ENCODE measurements at regions not wholly inside any gene's neighbourhood (a gene's known extent, or its start where the extent isn't known, plus 50 kb on each side); places are given as distances from the start of the nearest gene placed in this dataset.

GRCh38 chr10:123427165-123427786 is 238.9 kb upstream of the GPR26 start:
- H3K27me3 Mint-ChIP-seq (ENCODE audit: low read depth), result peaks cover 10% of the 10 kb centered on the region
- H3K4me1 Mint-ChIP-seq (ENCODE audit: low read depth), result no peaks in the 10 kb centered on the region
- DNase-seq (no peak), ATAC-seq (no peak)
- no peak overlapping the region for H3K27ac Mint-ChIP-seq
- no peaks in the 10 kb centered on the region for H3K9me3 Mint-ChIP-seq (ENCODE audit: insufficient read depth)
- ChIA-PET POLR2A (no interaction called here), CTCF (no interaction called here)
- H3K36me3 Mint-ChIP-seq (ENCODE audit: low read depth), result no peaks in the 10 kb centered on the region
- no peak overlapping the region for H3K4me3 Mint-ChIP-seq

GRCh38 chr10:123428391-123428790 is 237.8 kb upstream of the GPR26 start:
- Mint-ChIP-seq H3K27me3 (ENCODE audit: low read depth) (peaks cover 12% of the 10 kb centered on the region), H3K9me3 (ENCODE audit: insufficient read depth) (no peaks in the 10 kb centered on the region), H3K36me3 (ENCODE audit: low read depth) (no peaks in the 10 kb centered on the region), H3K4me1 (ENCODE audit: low read depth) (no peaks in the 10 kb centered on the region), H3K27ac (no peak overlapping the region), H3K4me3 (no peak overlapping the region)
- no peak for DNase-seq
- ATAC-seq, result no peak
- CTCF ChIA-PET, result no interaction called here
- POLR2A ChIA-PET, result no interaction called here

- H3K27me3 Mint-ChIP-seq (ENCODE audit: low read depth), result peaks cover 12% of the 10 kb centered on the region
- ATAC-seq (no peak), DNase-seq (no peak)
- ChIA-PET CTCF (no interaction called here), POLR2A (no interaction called here)
- H3K27ac Mint-ChIP-seq, result no peak overlapping the region
- H3K36me3 Mint-ChIP-seq (ENCODE audit: low read depth), result no peaks in the 10 kb centered on the region
- no peak overlapping the region for H3K4me3 Mint-ChIP-seq
- H3K4me1 Mint-ChIP-seq (ENCODE audit: low read depth), result no peaks in the 10 kb centered on the region
- no peaks in the 10 kb centered on the region for H3K9me3 Mint-ChIP-seq (ENCODE audit: insufficient read depth)
Measured at GRCh38 chr10:123429706-123430221, 236.4 kb upstream of the GPR26 start.

- ATAC-seq (no peak), DNase-seq (no peak)
- Mint-ChIP-seq H3K36me3 (ENCODE audit: low read depth) (no peaks in the 10 kb centered on the region), H3K27me3 (ENCODE audit: low read depth) (peaks cover 8% of the 10 kb centered on the region), H3K9me3 (ENCODE audit: insufficient read depth) (no peaks in the 10 kb centered on the region), H3K4me3 (no peak overlapping the region), H3K27ac (no peak overlapping the region), H3K4me1 (ENCODE audit: low read depth) (no peaks in the 10 kb centered on the region)
- POLR2A ChIA-PET, result no interaction called here
- CTCF ChIA-PET, result no interaction called here
Measured at GRCh38 chr10:123433539-123433938, 232.6 kb upstream of the GPR26 start.

- Mint-ChIP-seq H3K9me3 (ENCODE audit: insufficient read depth) (no peaks in the 10 kb centered on the region), H3K4me1 (ENCODE audit: low read depth) (no peaks in the 10 kb centered on the region), H3K4me3 (no peak overlapping the region), H3K27me3 (ENCODE audit: low read depth) (peaks cover 2% of the 10 kb centered on the region), H3K36me3 (ENCODE audit: low read depth) (no peaks in the 10 kb centered on the region), H3K27ac (no peak overlapping the region)
- ChIA-PET POLR2A (no interaction called here), CTCF (no interaction called here)
- no peak for ATAC-seq
- no peak for DNase-seq
Measured at GRCh38 chr10:123434435-123435039, 231.6 kb upstream of the GPR26 start.

GRCh38 chr10:123442901-123443300 is 223.3 kb upstream of the GPR26 start:
- Mint-ChIP-seq H3K9me3 (ENCODE audit: insufficient read depth) (no peaks in the 10 kb centered on the region), H3K36me3 (ENCODE audit: low read depth) (no peaks in the 10 kb centered on the region), H3K27me3 (ENCODE audit: low read depth) (no peaks in the 10 kb centered on the region), H3K4me1 (ENCODE audit: low read depth) (no peaks in the 10 kb centered on the region), H3K4me3 (no peak overlapping the region), H3K27ac (no peak overlapping the region)
- ChIA-PET CTCF (no interaction called here), POLR2A (no interaction called here)
- no peak for ATAC-seq
- DNase-seq, result no peak

GRCh38 chr10:123443924-123444323 is 222.2 kb upstream of the GPR26 start:
- DNase-seq, result no peak
- no peaks in the 10 kb centered on the region for H3K36me3 Mint-ChIP-seq (ENCODE audit: low read depth)

GRCh38 chr10:123445261-123445775 is 220.8 kb upstream of the GPR26 start:
- Mint-ChIP-seq H3K27me3 (ENCODE audit: low read depth) (peaks cover under 1% of the 10 kb centered on the region), H3K36me3 (ENCODE audit: low read depth) (no peaks in the 10 kb centered on the region), H3K4me3 (no peak overlapping the region), H3K9me3 (ENCODE audit: insufficient read depth) (no peaks in the 10 kb centered on the region), H3K4me1 (ENCODE audit: low read depth) (no peaks in the 10 kb centered on the region), H3K27ac (no peak overlapping the region)
- ChIA-PET CTCF (no interaction called here), POLR2A (no interaction called here)
- ATAC-seq (no peak), DNase-seq (no peak)

More at GRCh38 chr10:123443924-123444323, 222.2 kb upstream of the GPR26 start:
- no peak for ATAC-seq
- H3K27ac Mint-ChIP-seq, result no peak overlapping the region
- H3K27me3 Mint-ChIP-seq (ENCODE audit: low read depth), result no peaks in the 10 kb centered on the region
- CTCF ChIA-PET, result no interaction called here
- no peaks in the 10 kb centered on the region for H3K9me3 Mint-ChIP-seq (ENCODE audit: insufficient read depth)
- no peak overlapping the region for H3K4me3 Mint-ChIP-seq
- H3K4me1 Mint-ChIP-seq (ENCODE audit: low read depth), result no peaks in the 10 kb centered on the region
- POLR2A ChIA-PET, result no interaction called here

GRCh38 chr10:123446449-123447156 is 219.6 kb upstream of the GPR26 start:
- CTCF ChIA-PET, result no interaction called here
- no peak overlapping the region for H3K27ac Mint-ChIP-seq
- peaks cover 12% of the 10 kb centered on the region for H3K27me3 Mint-ChIP-seq (ENCODE audit: low read depth)
- ATAC-seq (no peak), DNase-seq (no peak)
- no peaks in the 10 kb centered on the region for H3K9me3 Mint-ChIP-seq (ENCODE audit: insufficient read depth)
- no peaks in the 10 kb centered on the region for H3K36me3 Mint-ChIP-seq (ENCODE audit: low read depth)
- H3K4me3 Mint-ChIP-seq, result no peak overlapping the region
- peaks cover 7% of the 10 kb centered on the region for H3K4me1 Mint-ChIP-seq (ENCODE audit: low read depth)
- POLR2A ChIA-PET, result no interaction called here

GRCh38 chr10:123449234-123449962 is 216.8 kb upstream of the GPR26 start:
- Mint-ChIP-seq H3K9me3 (ENCODE audit: insufficient read depth) (no peaks in the 10 kb centered on the region), H3K36me3 (ENCODE audit: low read depth) (no peaks in the 10 kb centered on the region), H3K27ac (no peak overlapping the region), H3K4me3 (no peak overlapping the region), H3K27me3 (ENCODE audit: low read depth) (peaks cover 24% of the 10 kb centered on the region), H3K4me1 (ENCODE audit: low read depth) (peaks cover 9% of the 10 kb centered on the region)
- ChIA-PET POLR2A (no interaction called here), CTCF (no interaction called here)
- ATAC-seq (no peak), DNase-seq (no peak)

- H3K4me1 Mint-ChIP-seq (ENCODE audit: low read depth), result peaks cover 9% of the 10 kb centered on the region
Measured at GRCh38 chr10:123450956-123451605, 215.1 kb upstream of the GPR26 start.

More at GRCh38 chr10:123450956-123451605, 215.1 kb upstream of the GPR26 start:
- no peak overlapping the region for H3K4me3 Mint-ChIP-seq
- DNase-seq, result no peak
- POLR2A ChIA-PET, result no interaction called here
- H3K27ac Mint-ChIP-seq, result no peak overlapping the region
- CTCF ChIA-PET, result no interaction called here
- H3K36me3 Mint-ChIP-seq (ENCODE audit: low read depth), result no peaks in the 10 kb centered on the region
- ATAC-seq, result no peak
- no peaks in the 10 kb centered on the region for H3K9me3 Mint-ChIP-seq (ENCODE audit: insufficient read depth)
- peaks cover 24% of the 10 kb centered on the region for H3K27me3 Mint-ChIP-seq (ENCODE audit: low read depth)

Data from activated CD8-positive, alpha-beta T cell treated with anti-CD3 and anti-CD28 coated beads, Interleukin-2, amount 10 ng/mL, durations not matched to agents 7 days and 5 days (primary cell).